ENCODE measurements at regions not wholly inside any gene's neighbourhood (a gene's known extent, or its start where the extent isn't known, plus 50 kb on each side); places are given as distances from the start of the nearest gene placed in this dataset.

- Histone ChIP-seq H2AK9ac (replicated peaks; ENCODE audit: low read depth, low read length, poor library complexity) (no peak overlapping the region), H2BK120ac (ENCODE audit: low read depth, low read length) (no peak overlapping the region), H3K56ac (ENCODE audit: extremely low read depth, insufficient read depth, low read length) (no peak overlapping the region), H3K14ac (replicated peaks; ENCODE audit: low read depth, low read length) (no peak overlapping the region), H2BK20ac (ENCODE audit: low read depth, low read length) (no peak overlapping the region), H3K4me3 (ENCODE audit: insufficient read depth, low read depth, low read length) (no peak overlapping the region), H3K27me3 (ENCODE audit: control insufficient read depth, insufficient read depth, low read length) (no peaks in the 10 kb centered on the region), H4K5ac (ENCODE audit: low read depth, low read length) (no peak overlapping the region), H3K27ac (ENCODE audit: insufficient read depth, low read length) (no peak overlapping the region), H3K18ac (ENCODE audit: low read depth, low read length) (no peak overlapping the region), H2BK5ac (ENCODE audit: low read depth, low read length, poor library complexity, severe bottlenecking) (no peak overlapping the region), H3K4me1 (ENCODE audit: control insufficient read depth, insufficient read depth, low read length) (no peaks in the 10 kb centered on the region), H2AFZ (replicated peaks; ENCODE audit: low read length, poor library complexity) (no peak overlapping the region), H3K4ac (ENCODE audit: low read depth, low read length) (no peak overlapping the region), H4K8ac (ENCODE audit: low read depth in 2 of 2, low read length in 2 of 2) (no peak overlapping the region), H3K9ac (ENCODE audit: low read depth, low read length) (no peak overlapping the region), H3K79me1 (ENCODE audit: low read depth in 1 of 2, low read length in 2 of 2) (no peaks in the 10 kb centered on the region), H2AK5ac (ENCODE audit: low read depth, low read length) (no peak overlapping the region), H3K4me2 (ENCODE audit: low read depth, low read length) (no peak overlapping the region), H4K20me1 (ENCODE audit: insufficient read depth, low read length) (no peaks in the 10 kb centered on the region), H3K36me3 (ENCODE audit: control insufficient read depth, insufficient read depth, low read length) (no peaks in the 10 kb centered on the region), H3K9me3 (ENCODE audit: control insufficient read depth, insufficient read depth, low read length) (peaks cover 45% of the 10 kb centered on the region), H2BK15ac (ENCODE audit: low read depth, low read length) (no peak overlapping the region), H3K9me1 (ENCODE audit: insufficient read depth, low read length) (no peaks in the 10 kb centered on the region), H3K23ac (ENCODE audit: low read depth, low read length) (no peak overlapping the region), H4K91ac (ENCODE audit: insufficient read depth, low read depth, low read length) (no peak overlapping the region)
- in situ Hi-C loops (cut with MboI; ENCODE audit: low sequenced_read_pairs) (no loop called here), dilution Hi-C loops (cut with HindIII; ENCODE audit: low sequenced_read_pairs, unreplicated experiment) (no loop called here), intact Hi-C loops (cut with micrococcal nuclease) (no loop called here)
- no peak for TF ChIP-seq POLR2A (IDR thresholded peaks at IDR 0.05; ENCODE audit: low read depth, low read length)
- no peak for TF ChIP-seq SMC3 (IDR thresholded peaks at IDR 0.05; ENCODE audit: low read depth, low read length)
- no peak for TF ChIP-seq RAD21 (IDR thresholded peaks at IDR 0.05; ENCODE audit: low read length)
- no peak for TF ChIP-seq RCOR1 (IDR thresholded peaks at IDR 0.05; ENCODE audit: insufficient replicate concordance, low read length)
- no peak for TF ChIP-seq FOS (IDR thresholded peaks at IDR 0.05; ENCODE audit: low read depth, low read length)
- TF ChIP-seq CTCF (conservative IDR thresholded peaks at IDR 0.05; ENCODE audit: low read depth, low read length): no peak
- TF ChIP-seq ELK1 (IDR thresholded peaks at IDR 0.05; ENCODE audit: borderline replicate concordance, low read depth, low read length): no peak
- TF ChIP-seq NFE2L2 (IDR thresholded peaks at IDR 0.05; ENCODE audit: low read depth, low read length): no peak
- no peak for TF ChIP-seq CEBPB (IDR thresholded peaks at IDR 0.05; ENCODE audit: low read depth, low read length)
- no peak for TF ChIP-seq MXI1 (IDR thresholded peaks at IDR 0.05; ENCODE audit: borderline replicate concordance, low read depth, low read length)
- no peak for TF ChIP-seq BHLHE40 (IDR thresholded peaks at IDR 0.05; ENCODE audit: low read depth, low read length)
- no peak for TF ChIP-seq CHD1 (IDR thresholded peaks at IDR 0.05; ENCODE audit: low read depth, low read length)
- no peak for TF ChIP-seq MAFK (IDR thresholded peaks at IDR 0.05; ENCODE audit: low read depth, low read length)
- TF ChIP-seq USF2 (IDR thresholded peaks at IDR 0.05; ENCODE audit: low read depth, low read length): no peak
- TF ChIP-seq MAZ (IDR thresholded peaks at IDR 0.05; ENCODE audit: borderline replicate concordance, low read depth, low read length): no peak
- TF ChIP-seq RFX5 (IDR thresholded peaks at IDR 0.05; ENCODE audit: low read depth, low read length): no peak
- DNase-seq: no peak
- ATAC-seq (ENCODE audit: low read depth): no peak
- no TSS peak for BruUV-seq (replicated peaks)
- 40% methylated on average over 1 of the region's 5 CpGs; no CpG with 5 or more reads in 1 of the 2 experiments for WGBS, 2 experiments (ENCODE audit: extremely low coverage in 2 of 2, insufficient read length in 1 of 2)
- ChIA-PET POLR2A (ENCODE audit: unreplicated experiment) (no interaction called here), CTCF (no interaction called here)
Measured at GRCh38 chr14:97106166-97106565, 309.0 kb downstream of the VRK1 start.

Measured in IMR-90 (cell line).